Aorta (tissue), 5 donors: ENCODE measurements at regions not wholly inside any gene's neighbourhood (a gene's known extent, or its start where the extent isn't known, plus 50 kb on each side); places are given as distances from the start of the nearest gene placed in this dataset.
"Not testable (repeated sequence)": the region's sequence is repeated elsewhere in the genome, so short reads cannot be mapped to it uniquely, and the experiment has no call there.

Experiments
- ATAC-seq: fragments of 200-7000 bp; cut with Tn5 transposase; one replicate; pipeline ENCODE4 v1.9.1; 2022; ENCODE audit warnings: moderate library complexity; ENCODE audit not compliant: low FRiP score
- DNase-seq, 2 donors: peaks; one replicate each; pipeline ENCODE4 v3.0.0-alpha.2; 2020
- H3K27ac ChIP-seq, 2 donors: one replicate each; pipeline ENCODE4 v1.5.1; 2013; ENCODE audit warnings: low read length in 2 of 2, mild to moderate bottlenecking in 2 of 2, moderate library complexity in 2 of 2, control low read depth in 1 of 2, inconsistent platforms in 1 of 2, low read depth in 1 of 2
- H3K27me3 ChIP-seq, 2 donors: one replicate each; pipeline ENCODE4 v1.6.1; 2013; ENCODE audit warnings: control low read depth in 1 of 2, low read length in 1 of 2, mild to moderate bottlenecking in 1 of 2, moderate library complexity in 1 of 2; ENCODE audit not compliant: insufficient read depth in 2 of 2, control insufficient read depth in 1 of 2
- H3K36me3 ChIP-seq, 2 donors: one replicate each; pipeline ENCODE4 v1.6.1; 2013; ENCODE audit warnings: control low read depth in 1 of 2, low read length in 1 of 2, mild to moderate bottlenecking in 1 of 2; ENCODE audit not compliant: insufficient read depth in 2 of 2, control insufficient read depth in 1 of 2
- H3K4me1 ChIP-seq, 2 donors: one replicate each; pipeline ENCODE4 v1.6.1; 2013; ENCODE audit warnings: low read length in 2 of 2, control low read depth in 1 of 2, mild to moderate bottlenecking in 1 of 2, moderate library complexity in 1 of 2; ENCODE audit not compliant: insufficient read depth in 2 of 2, control insufficient read depth in 1 of 2
- H3K4me3 ChIP-seq, 2 donors: one replicate each; pipeline ENCODE4 v1.5.1; 2013; ENCODE audit warnings: low read length in 2 of 2, control low read depth in 1 of 2, mild to moderate bottlenecking in 1 of 2
- H3K9me3 ChIP-seq: one replicate; pipeline ENCODE4 v1.6.1; 2013; ENCODE audit warnings: mild to moderate bottlenecking, low read length; ENCODE audit not compliant: control insufficient read depth
- WGBS, 2 donors: extraction: QIAGEN DNeasy Blood & Tissue Kit; methylation state at CpG; one replicate each; pipeline ENCODE4 v1.1.7; 2013; 5-methylcytosine and 5-hydroxymethylcytosine counted together
- intact Hi-C, 2 donors: fragments of 100-400 bp; cut with DNase I; formaldehyde crosslinking; loops; one replicate each; pipeline versions ENCODE4 v1.14.2 to v1.15.0; 2022
- donor health status: healthy with polysubstance abuse.
- donor health status: Bipolar disorder and iron deficiency.
- donor health status: DM: no; HTN: no; CAD: no.
- donor health status: DM: no; HTN: no; CAD: no.
- donor health status: DM: yes; HTN: yes; CAD: no.

DNA sequence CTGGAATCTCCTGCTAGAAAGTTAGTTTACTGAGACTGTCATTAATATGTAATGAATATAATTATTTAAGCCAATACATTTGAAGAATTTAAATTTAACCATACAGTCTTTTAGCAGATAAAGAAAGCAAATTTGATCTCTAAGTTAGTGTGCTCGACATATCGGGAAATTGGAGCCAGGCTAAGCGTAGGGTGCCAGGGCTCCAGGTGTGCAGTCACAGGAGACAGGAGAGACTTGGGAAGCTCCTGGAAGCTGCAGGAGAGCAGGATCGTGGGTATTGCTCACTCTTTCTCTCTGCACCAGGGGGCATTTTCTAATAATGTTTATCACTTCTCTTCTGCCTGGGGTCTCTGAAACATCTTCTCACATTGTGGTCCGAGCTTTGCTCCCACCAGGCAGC lies 342.0 kb upstream of the ANKRD30A start:
- Histone ChIP-seq H3K4me1 (no peaks in the 10 kb centered on the region), H3K9me3 (no peaks in the 10 kb centered on the region), H3K36me3 (no peaks in the 10 kb centered on the region), H3K4me3 (no peak overlapping the region), H3K27ac (no peak overlapping the region), H3K27me3 (no peaks in the 10 kb centered on the region)
- WGBS, 2 donors: 92 to 95% methylated on average over 5 of the region's 5 CpGs
- DNase-seq: no peak
- intact Hi-C loops: no loop called here
- ATAC-seq: no peak

DNA sequence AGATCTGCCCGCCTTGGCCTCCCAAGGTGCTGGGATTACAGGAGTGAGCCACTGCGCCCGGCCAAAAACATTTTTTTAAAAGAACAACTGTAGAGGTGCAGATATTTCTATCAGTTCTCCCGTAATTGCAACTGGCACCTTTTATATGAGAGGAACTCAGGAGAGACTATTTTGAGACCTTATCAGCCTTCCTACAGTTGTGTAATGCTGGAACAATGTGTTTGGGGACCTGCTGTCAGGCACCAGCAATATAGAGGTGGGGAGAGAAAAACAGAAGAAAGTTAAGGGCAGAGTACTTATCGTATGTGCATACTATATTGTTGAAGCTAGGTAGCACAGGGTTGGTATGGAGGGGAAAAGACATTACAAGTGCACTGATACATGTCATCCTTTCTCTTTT lies 343.8 kb upstream of the ANKRD30A start:
- H3K27me3 ChIP-seq: peaks cover 0 to 1% of the 10 kb centered on the region in 2 donors
- H3K36me3 ChIP-seq: no peaks in the 10 kb centered on the region
- H3K9me3 ChIP-seq: no peaks in the 10 kb centered on the region
- no peak overlapping the region for H3K27ac ChIP-seq
- intact Hi-C loops: no loop called here
- H3K4me3 ChIP-seq: no peak overlapping the region
- 49 to 58% methylated on average over 5 of the region's 5 CpGs for WGBS, 2 donors
- DNase-seq (no peak), ATAC-seq (no peak)
- H3K4me1 ChIP-seq: no peaks in the 10 kb centered on the region

DNA sequence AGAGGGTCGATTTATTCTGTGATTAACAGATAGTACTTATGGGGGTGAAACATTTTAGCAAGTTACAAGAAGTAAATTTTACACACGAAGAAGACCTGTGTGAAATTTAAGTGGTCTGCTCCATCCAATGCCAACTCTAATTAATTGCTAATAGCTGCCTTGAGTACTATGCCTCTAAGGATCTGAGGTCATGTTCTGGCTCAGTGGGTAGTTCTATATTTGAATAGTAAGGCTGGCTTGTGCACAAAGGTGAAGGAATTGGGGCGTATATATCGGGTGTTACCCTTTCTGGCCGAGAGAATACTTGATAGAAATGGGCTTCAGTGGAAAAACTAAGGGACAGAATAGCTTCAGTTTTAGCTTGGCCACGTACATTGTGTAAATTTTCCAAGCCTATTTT lies 345.2 kb upstream of the ANKRD30A start:
- Histone ChIP-seq H3K27me3 (peaks cover 0 to 1% of the 10 kb centered on the region in 2 donors), H3K36me3 (no peaks in the 10 kb centered on the region), H3K4me1 (no peaks in the 10 kb centered on the region), H3K27ac (no peak overlapping the region), H3K4me3 (no peak overlapping the region), H3K9me3 (no peaks in the 10 kb centered on the region)
- 67 to 68% methylated on average over 6 of the region's 6 CpGs for WGBS, 2 donors
- ATAC-seq: no peak
- no peak for DNase-seq
- intact Hi-C loops: no loop called here

DNA sequence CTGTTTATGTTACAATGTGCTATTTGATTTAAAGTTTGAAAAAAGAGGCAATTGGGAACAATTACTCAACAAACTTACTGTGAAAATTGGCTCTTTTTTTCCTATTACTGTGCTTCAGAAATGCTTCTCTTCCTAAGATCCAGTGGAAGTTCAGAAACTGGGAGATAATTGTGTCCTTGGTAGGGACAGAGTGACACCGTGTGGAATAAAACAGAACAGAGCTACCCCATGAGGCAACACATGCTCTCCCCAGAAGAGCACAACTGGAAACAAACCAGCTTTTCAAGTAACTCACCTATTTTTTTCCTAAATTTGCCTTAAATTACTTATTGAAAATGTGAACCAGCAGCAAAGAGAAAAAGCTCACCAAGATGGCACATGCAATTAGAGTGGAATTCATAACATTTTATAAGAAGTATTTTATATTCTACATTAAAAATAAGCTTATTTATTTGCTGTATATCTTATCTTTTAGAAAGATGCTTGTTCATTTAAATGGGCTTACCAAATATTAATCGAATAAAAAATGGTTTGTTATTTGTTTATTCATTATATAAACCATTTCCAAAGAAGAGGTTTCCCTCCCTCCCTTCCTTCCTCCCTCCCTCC lies 346.1 kb upstream of the ANKRD30A start:
- H3K36me3 ChIP-seq: no peaks in the 10 kb centered on the region
- H3K9me3 ChIP-seq: no peaks in the 10 kb centered on the region
- DNase-seq (no peak), ATAC-seq (peak; percentile 84)
- 5 to 7% methylated on average over 2 of the region's 2 CpGs for WGBS, 2 donors
- intact Hi-C loops: loop anchor here (2.0 kb wide), 1 partner anchor 1145 kb away; no protein-coding TSS in a partner anchor
- no peak overlapping the region for H3K4me3 ChIP-seq
- peaks cover 0 to 1% of the 10 kb centered on the region in 2 donors for H3K27me3 ChIP-seq
- H3K27ac ChIP-seq: no peak overlapping the region
- no peaks in the 10 kb centered on the region for H3K4me1 ChIP-seq

DNA sequence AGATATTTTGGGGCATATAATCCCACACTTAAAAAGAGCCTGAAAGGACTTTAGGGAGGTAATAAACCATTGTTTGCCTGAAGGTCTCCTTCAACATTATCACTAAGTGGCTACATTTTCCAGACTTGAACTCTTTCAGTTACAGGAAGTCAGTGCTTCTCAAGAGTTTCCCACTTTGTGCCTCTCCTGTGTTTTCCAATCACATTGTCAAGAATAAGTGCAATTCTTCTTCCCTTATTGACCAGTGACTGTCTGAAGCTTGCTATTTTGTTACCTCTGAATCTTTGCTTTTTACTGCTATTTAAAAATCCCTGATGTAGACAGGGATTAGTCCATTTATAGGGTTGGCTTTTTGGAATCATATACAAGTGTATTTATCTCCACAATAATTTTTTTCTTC lies 346.7 kb upstream of the ANKRD30A start:
- Histone ChIP-seq H3K4me1 (no peaks in the 10 kb centered on the region), H3K4me3 (no peak overlapping the region), H3K27me3 (peaks cover 0 to 1% of the 10 kb centered on the region in 2 donors), H3K36me3 (no peaks in the 10 kb centered on the region), H3K27ac (no peak overlapping the region), H3K9me3 (no peaks in the 10 kb centered on the region)
- no peak for ATAC-seq
- no peak for DNase-seq
- intact Hi-C loops: loop anchor here (2.0 kb wide), 1 partner anchor 1144 kb away; no protein-coding TSS in a partner anchor

DNA sequence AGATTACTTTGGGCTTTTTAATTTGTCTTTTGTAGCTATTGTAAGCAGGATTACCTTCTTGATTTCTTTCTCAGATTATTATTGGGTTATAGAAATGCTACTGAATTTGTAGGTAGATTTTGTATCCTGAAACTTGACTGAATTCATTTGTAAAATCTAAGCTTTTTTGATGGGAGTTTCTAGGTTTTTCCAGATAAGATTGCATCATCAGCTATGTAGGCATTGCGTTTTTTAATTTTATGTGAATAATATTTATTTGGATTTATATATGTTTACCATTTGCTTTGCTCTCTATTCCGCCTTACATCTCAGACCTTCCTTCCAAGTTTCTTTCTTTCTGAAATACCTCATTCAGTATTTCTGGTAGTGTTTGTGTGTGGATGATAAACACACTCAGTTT lies 351.7 kb upstream of the ANKRD30A start:
- H3K4me1 ChIP-seq: no peaks in the 10 kb centered on the region
- intact Hi-C loops: no loop called here
- no peaks in the 10 kb centered on the region for H3K36me3 ChIP-seq
- H3K27me3 ChIP-seq: peaks cover 0 to 1% of the 10 kb centered on the region in 2 donors
- no peak overlapping the region for H3K4me3 ChIP-seq
- no peak for ATAC-seq
- DNase-seq: no peak
- H3K27ac ChIP-seq: no peak overlapping the region
- no peaks in the 10 kb centered on the region for H3K9me3 ChIP-seq
- 94 to 95% methylated on average over 2 of the region's 2 CpGs for WGBS, 2 donors

DNA sequence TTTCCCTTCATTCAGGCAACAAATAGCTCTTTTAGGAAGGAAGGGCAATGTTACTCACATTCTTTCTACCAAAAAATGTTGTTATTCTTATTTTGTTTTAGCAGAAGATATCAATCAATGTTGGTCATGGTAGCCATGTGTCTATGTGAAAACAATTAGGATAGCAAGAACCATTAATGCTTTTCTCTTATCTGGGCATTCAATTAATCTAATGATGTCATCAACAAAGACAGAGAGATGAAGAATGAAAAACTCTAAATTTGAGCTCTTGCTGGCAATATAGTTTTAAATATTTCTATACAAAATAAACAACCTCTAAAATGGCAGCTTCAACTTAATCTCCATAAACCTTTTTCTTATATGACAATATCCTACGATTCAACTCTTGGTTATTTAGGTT lies 353.7 kb upstream of the ANKRD30A start:
- Histone ChIP-seq H3K4me1 (no peaks in the 10 kb centered on the region), H3K9me3 (no peaks in the 10 kb centered on the region), H3K27me3 (no peaks in the 10 kb centered on the region), H3K4me3 (no peak overlapping the region), H3K36me3 (no peaks in the 10 kb centered on the region), H3K27ac (no peak overlapping the region)
- DNase-seq: no peak
- WGBS, 2 donors: 91 to 93% methylated on average over 1 of the region's 1 CpG
- intact Hi-C loops: no loop called here
- ATAC-seq: no peak

DNA sequence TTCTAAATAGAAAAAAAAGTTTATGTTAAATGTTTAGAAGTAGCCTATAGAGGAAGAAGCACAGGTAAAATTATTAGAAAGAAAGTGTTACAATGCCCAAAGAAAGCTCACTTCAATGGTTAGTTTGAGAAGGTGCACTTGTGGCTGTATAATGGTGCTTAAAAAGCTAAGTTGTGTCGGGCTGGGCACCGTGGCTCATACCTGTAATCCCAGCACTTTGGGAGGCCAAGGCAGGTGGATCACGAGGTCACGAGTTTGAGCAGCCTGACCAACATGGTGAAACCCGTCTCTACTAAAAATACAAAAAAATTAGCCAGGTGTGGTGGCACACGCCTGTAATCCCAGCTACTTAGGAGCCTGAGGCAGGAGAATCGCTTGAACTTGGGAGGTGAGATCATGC lies 355.7 kb upstream of the ANKRD30A start:
- intact Hi-C loops, DNase-seq, H3K9me3 ChIP-seq, H3K4me3 ChIP-seq, H3K27ac ChIP-seq, H3K27me3 ChIP-seq, H3K36me3 ChIP-seq, ATAC-seq, H3K4me1 ChIP-seq: not testable (repeated sequence)
- 97% methylated on average over 7 of the region's 7 CpGs for WGBS, 2 donors

DNA sequence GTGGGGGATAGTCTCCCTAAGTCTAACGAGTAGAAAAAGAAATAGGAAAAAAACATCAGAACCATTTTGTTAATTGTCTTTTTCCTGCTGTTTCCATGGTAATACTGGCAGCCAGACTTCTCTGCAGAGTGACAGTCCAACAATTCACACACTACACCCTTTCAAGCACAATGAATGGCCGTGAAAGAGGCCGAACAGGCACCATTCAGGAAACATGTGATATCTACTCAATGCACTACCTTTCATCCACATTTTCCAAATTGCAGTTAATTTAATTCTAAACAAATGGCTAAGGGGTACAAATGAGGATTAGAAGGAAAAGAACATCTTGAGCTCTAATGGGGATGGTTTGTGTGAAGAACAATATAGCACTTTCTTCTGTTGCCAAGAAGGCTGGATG lies 358.5 kb upstream of the ANKRD30A start:
- WGBS, 2 donors: 57 to 69% methylated on average over 3 of the region's 3 CpGs
- H3K27ac ChIP-seq: no peak overlapping the region

More for the DNA sequence above, 358.5 kb upstream of the ANKRD30A start:
- no peaks in the 10 kb centered on the region for H3K4me1 ChIP-seq
- intact Hi-C loops: no loop called here
- ATAC-seq (no peak), DNase-seq (no peak)
- no peaks in the 10 kb centered on the region for H3K27me3 ChIP-seq
- H3K36me3 ChIP-seq: no peaks in the 10 kb centered on the region
- no peaks in the 10 kb centered on the region for H3K9me3 ChIP-seq
- H3K4me3 ChIP-seq: no peak overlapping the region
